MM.1S (cell line): ENCODE measurements at regions not wholly inside any gene's neighbourhood (a gene's known extent, or its start where the extent isn't known, plus 50 kb on each side); places are given as distances from the start of the nearest gene placed in this dataset.

Experiments
- DNase-seq: peaks from one replicate; pipeline ENCODE4 v3.0.0-alpha.2; 2015
- H2AFZ ChIP-seq: fragments of 300-600 bp; sonication (generic); 2 replicates; pipeline ENCODE4 v1.6.0; 2016; ENCODE audit warnings: antibody characterized with exemption, low read length
- H3F3A ChIP-seq: fragments of 300-600 bp; sonication (generic); 2 replicates; pipeline ENCODE4 v1.6.1; 2016; ENCODE audit warnings: mild to moderate bottlenecking, antibody characterized with exemption, low read length, moderate library complexity, mixed read lengths; ENCODE audit not compliant: insufficient read depth
- H3K27ac ChIP-seq: fragments of 300-600 bp; sonication (generic); 2 replicates; pipeline ENCODE4 v1.5.1; 2016; ENCODE audit warnings: mild to moderate bottlenecking, low read length
- H3K27me3 ChIP-seq: fragments of 300-600 bp; sonication (generic); replicated peaks from 2 replicates; pipeline ENCODE4 v1.6.0; 2016; ENCODE audit warnings: low read length; ENCODE audit not compliant: insufficient read depth
- H3K36me3 ChIP-seq: fragments of 300-600 bp; sonication (generic); replicated peaks from 2 replicates; pipeline ENCODE4 v1.6.1; 2016; ENCODE audit warnings: mild to moderate bottlenecking, low read length, mixed read lengths; ENCODE audit not compliant: insufficient read depth
- H3K4me1 ChIP-seq: fragments of 300-600 bp; sonication (generic); 2 replicates; pipeline ENCODE4 v1.6.1; 2016; ENCODE audit warnings: low read length, mixed read lengths
- H3K4me2 ChIP-seq: fragments of 300-600 bp; sonication (generic); 2 replicates; pipeline ENCODE4 v1.6.0; 2016; ENCODE audit warnings: low read depth, low read length
- H3K4me3 ChIP-seq: fragments of 300-600 bp; sonication (generic); 2 replicates; pipeline ENCODE4 v1.5.1; 2016; ENCODE audit warnings: low read length, mixed read lengths
- H3K79me2 ChIP-seq: fragments of 300-600 bp; sonication (generic); 2 replicates; pipeline ENCODE4 v1.6.1; 2016; ENCODE audit warnings: mixed run types, low read length, mixed read lengths
- H3K9ac ChIP-seq: fragments of 300-600 bp; sonication (generic); 2 replicates; pipeline ENCODE4 v1.6.1; 2016; ENCODE audit warnings: low read length, mixed read lengths
- H3K9me2 ChIP-seq: fragments of 300-600 bp; sonication (generic); replicated peaks from 2 replicates; pipeline ENCODE4 v1.6.1; 2016; ENCODE audit warnings: mild to moderate bottlenecking, low read length, mixed read lengths; ENCODE audit not compliant: insufficient read depth
- H3K9me3 ChIP-seq: fragments of 300-600 bp; sonication (generic); replicated peaks from 2 replicates; pipeline ENCODE4 v1.6.1; 2016; ENCODE audit warnings: mild to moderate bottlenecking, low read length, mixed read lengths; ENCODE audit not compliant: insufficient read depth
- H4K20me1 ChIP-seq: fragments of 300-600 bp; sonication (generic); 2 replicates; pipeline ENCODE4 v1.6.1; 2016; ENCODE audit warnings: mild to moderate bottlenecking, low read length, moderate library complexity, mixed read lengths; ENCODE audit not compliant: insufficient read depth
- EZH2 ChIP-seq: fragments of 300-600 bp; sonication (generic); optimal IDR thresholded peaks from 2 replicates; pipeline ENCODE3; 2017; ENCODE audit warnings: low read depth, mild to moderate bottlenecking, antibody characterized with exemption, low read length, mixed read lengths
- EZH2phosphoT487 ChIP-seq: fragments of 300-600 bp; sonication (generic); IDR thresholded peaks from 2 replicates; pipeline ENCODE4 v1.6.1; 2018; ENCODE audit warnings: antibody characterized with exemption, low read length
- TF ChIP-seq, protein P1 (sequence below): fragments of 300-600 bp; sonication (generic); IDR thresholded peaks from 2 replicates; pipeline ENCODE4 v1.5.1; 2016; ENCODE audit warnings: antibody characterized with exemption, low read length, mixed read lengths

DNA sequence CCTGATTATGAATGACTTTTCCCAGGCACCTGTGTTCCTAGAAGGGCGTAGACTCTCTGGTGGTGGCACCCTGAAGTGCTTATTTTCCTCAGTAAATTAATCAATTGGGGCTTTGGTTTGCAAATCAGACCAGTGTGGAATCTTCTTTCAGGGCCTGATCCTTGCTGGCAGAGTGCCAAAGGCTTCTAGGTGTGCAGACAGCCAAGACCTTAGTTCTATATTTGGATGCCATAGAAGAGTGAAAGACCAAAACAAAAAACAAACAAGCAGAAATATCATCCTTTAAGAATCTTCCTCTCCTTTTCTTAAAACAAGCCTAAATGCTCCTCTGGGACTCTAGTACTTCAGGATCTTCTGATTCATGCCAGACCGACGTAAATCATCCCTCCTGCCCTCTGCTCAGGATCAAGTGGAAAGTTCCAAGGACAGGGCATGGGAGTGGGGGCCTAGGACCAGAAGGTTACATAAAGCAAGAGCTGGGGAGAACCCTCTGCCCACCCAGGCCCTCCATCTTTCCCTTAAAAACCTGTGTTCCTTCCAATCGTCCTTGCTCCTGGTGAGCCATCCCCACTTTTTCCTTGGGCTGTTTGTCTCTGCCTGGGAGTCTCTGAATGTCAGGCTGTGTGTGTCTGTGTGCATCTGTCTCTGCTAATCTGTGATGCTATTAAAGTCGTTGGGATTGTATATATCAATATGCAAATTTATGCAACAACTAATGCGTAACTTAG, 70.5 kb upstream of the MYLIP start:
- Histone ChIP-seq H3K4me3 (no peak overlapping the region), H3K27ac (no peak overlapping the region), H3K9me3 (no peaks in the 10 kb centered on the region), H3K36me3 (no peaks in the 10 kb centered on the region), H3K4me1 (0 out of 2 replicates have a peak, but pooled peaks cover 4% of the 10 kb centered on the region), H4K20me1 (no peaks in the 10 kb centered on the region), H2AFZ (no peak overlapping the region), H3K9ac (no peak overlapping the region), H3K79me2 (no peaks in the 10 kb centered on the region), H3K4me2 (no peak overlapping the region), H3K27me3 (no peaks in the 10 kb centered on the region), H3F3A (no peaks in the 10 kb centered on the region), H3K9me2 (no peaks in the 10 kb centered on the region)
- TF ChIP-seq EZH2 = no peak
- TF ChIP-seq EZH2phosphoT487 = no peak
- TF ChIP-seq, protein P1, sequence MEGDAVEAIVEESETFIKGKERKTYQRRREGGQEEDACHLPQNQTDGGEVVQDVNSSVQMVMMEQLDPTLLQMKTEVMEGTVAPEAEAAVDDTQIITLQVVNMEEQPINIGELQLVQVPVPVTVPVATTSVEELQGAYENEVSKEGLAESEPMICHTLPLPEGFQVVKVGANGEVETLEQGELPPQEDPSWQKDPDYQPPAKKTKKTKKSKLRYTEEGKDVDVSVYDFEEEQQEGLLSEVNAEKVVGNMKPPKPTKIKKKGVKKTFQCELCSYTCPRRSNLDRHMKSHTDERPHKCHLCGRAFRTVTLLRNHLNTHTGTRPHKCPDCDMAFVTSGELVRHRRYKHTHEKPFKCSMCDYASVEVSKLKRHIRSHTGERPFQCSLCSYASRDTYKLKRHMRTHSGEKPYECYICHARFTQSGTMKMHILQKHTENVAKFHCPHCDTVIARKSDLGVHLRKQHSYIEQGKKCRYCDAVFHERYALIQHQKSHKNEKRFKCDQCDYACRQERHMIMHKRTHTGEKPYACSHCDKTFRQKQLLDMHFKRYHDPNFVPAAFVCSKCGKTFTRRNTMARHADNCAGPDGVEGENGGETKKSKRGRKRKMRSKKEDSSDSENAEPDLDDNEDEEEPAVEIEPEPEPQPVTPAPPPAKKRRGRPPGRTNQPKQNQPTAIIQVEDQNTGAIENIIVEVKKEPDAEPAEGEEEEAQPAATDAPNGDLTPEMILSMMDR = no peak
- peak; percentile 7 for DNase-seq

DNA sequence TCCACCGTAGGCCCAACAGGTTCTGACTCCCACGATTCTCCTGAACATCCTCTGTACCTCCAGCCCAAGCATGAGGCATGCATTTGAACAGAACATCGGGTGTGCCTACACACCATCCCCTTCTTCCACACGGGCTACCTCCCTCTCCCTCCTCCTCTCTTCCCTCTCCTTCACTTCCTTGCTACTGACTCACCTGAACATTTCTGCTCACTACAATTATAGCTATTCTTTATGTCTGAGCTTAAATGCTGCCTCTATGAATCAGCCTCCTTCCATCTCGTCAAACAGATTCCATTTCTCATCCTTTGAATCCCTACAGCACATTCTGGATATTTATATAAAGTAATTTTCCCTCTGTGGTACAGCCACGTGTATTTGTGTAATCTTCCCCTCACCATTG, 71.4 kb upstream of the MYLIP start:
- no peaks in the 10 kb centered on the region for H3F3A ChIP-seq

DNA sequence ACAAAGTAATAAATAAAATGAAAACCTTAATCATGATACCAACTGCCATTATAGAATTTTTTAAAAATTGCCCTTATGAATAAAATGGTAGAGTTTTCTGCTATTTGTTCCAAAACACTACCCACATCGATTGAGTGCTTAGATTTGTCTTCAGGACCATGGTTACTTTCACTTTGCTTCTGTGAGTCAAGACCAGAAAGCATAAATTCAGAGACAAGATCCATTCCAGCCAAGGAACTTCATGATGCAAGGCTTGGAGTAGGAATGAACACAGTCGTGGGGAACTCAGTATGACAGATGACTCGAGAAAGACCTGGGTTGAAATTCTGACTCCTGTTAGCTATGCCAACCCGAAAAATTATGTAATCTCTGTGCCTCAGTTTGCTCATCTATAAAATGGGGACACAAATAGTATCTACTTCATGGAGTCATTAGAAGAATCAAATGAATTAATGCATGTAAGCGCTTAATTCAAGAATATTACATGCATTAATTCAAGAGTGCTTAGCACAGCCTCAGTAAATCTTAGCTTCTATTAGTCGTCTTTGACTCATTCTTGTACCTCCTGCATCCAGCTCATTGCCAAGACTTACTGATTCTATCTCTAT, 72.5 kb upstream of the MYLIP start:
- Histone ChIP-seq H3K9me2 (no peaks in the 10 kb centered on the region), H3K36me3 (no peaks in the 10 kb centered on the region), H3K4me3 (peak overlapping the region; percentile 58), H3K27ac (peak overlapping the region; percentile 16; the same call in 1 of the 2 replicates), H3K9me3 (no peaks in the 10 kb centered on the region), H2AFZ (peak overlapping the region; percentile 78), H3K4me1 (0 out of 2 replicates have a peak, but pooled peaks cover 4% of the 10 kb centered on the region), H4K20me1 (no peaks in the 10 kb centered on the region), H3K9ac (peak overlapping the region; percentile 46; the same call in 1 of the 2 replicates), H3K4me2 (peak overlapping the region; percentile 77), H3K79me2 (no peaks in the 10 kb centered on the region), H3K27me3 (no peaks in the 10 kb centered on the region), H3F3A (no peaks in the 10 kb centered on the region)
- TF ChIP-seq, protein P1 = no peak
- no peak for TF ChIP-seq EZH2
- TF ChIP-seq EZH2phosphoT487 = no peak
- no peak for DNase-seq

More for the DNA sequence above, 71.4 kb upstream of the MYLIP start:
- Histone ChIP-seq H3K9ac (no peak overlapping the region), H4K20me1 (no peaks in the 10 kb centered on the region), H3K36me3 (no peaks in the 10 kb centered on the region), H3K27me3 (no peaks in the 10 kb centered on the region), H3K4me1 (0 out of 2 replicates have a peak, but pooled peaks cover 4% of the 10 kb centered on the region), H3K27ac (no peak overlapping the region), H3K9me2 (no peaks in the 10 kb centered on the region), H3K4me2 (no peak overlapping the region), H3K4me3 (no peak overlapping the region), H2AFZ (no peak overlapping the region), H3K9me3 (no peaks in the 10 kb centered on the region), H3K79me2 (no peaks in the 10 kb centered on the region)
- no peak for DNase-seq
- no peak for TF ChIP-seq EZH2phosphoT487
- no peak for TF ChIP-seq EZH2
- TF ChIP-seq, protein P1 = no peak
